ENCODE measurements at regions not wholly inside any gene's neighbourhood (a gene's known extent, or its start where the extent isn't known, plus 50 kb on each side); places are given as distances from the start of the nearest gene placed in this dataset.

- H3K4me1 ChIP-seq (ENCODE audit: control insufficient read depth in 1 of 2, insufficient read depth in 2 of 2, low read length in 2 of 2): no peaks in the 10 kb centered on the region
- ChIA-PET CTCF (no interaction called here), POLR2A (no interaction called here), RAD21 (ENCODE audit: low non-redundant PET in 1 of 2, low total read pairs in 2 of 2, uncharacterized antibody in 2 of 2, unreplicated experiment in 2 of 2) (no interaction called here)
- TF ChIP-seq POLR2A (IDR thresholded peaks at IDR 0.05; ENCODE audit: borderline replicate concordance, extremely low read depth, insufficient read depth, insufficient read length): no peak
- TF ChIP-seq FOSL1 (IDR thresholded peaks at IDR 0.05; ENCODE audit: low read depth): no peak
- no peak overlapping the region for H3K4me3 ChIP-seq (replicated peaks in 1 of 2; ENCODE audit: low read depth in 1 of 2, low read length in 2 of 2)
- H3K9me2 ChIP-seq (ENCODE audit: insufficient read depth): no peaks in the 10 kb centered on the region
- H4K20me1 ChIP-seq (ENCODE audit: insufficient read depth): no peaks in the 10 kb centered on the region
- 0 out of 4 replicates have a peak, but pooled peaks cover 0 to 3% of the 10 kb centered on the region in 2 experiments for H3K9me3 ChIP-seq (ENCODE audit: control insufficient read depth in 1 of 2, insufficient read depth in 1 of 2, low read depth in 1 of 2, low read length in 2 of 2)
- H3K27me3 ChIP-seq (ENCODE audit: insufficient read depth, low read length): no peaks in the 10 kb centered on the region
- intact Hi-C loops (cut with micrococcal nuclease): no loop called here
- DNase-seq (ENCODE audit: low read depth, low spot score): no peak
- H3K4me2 ChIP-seq (ENCODE audit: low read length): no peak overlapping the region
- H3K27ac ChIP-seq (ENCODE audit: low read depth, low read length): no peak overlapping the region
- H2AFZ ChIP-seq (ENCODE audit: low read depth, low read length, poor library complexity, severe bottlenecking): no peak overlapping the region
- no peaks in the 10 kb centered on the region for H3K79me2 ChIP-seq (ENCODE audit: insufficient read depth, low read length)
- no peak for ATAC-seq
- no peak overlapping the region for H3K9ac ChIP-seq (ENCODE audit: low read length)
- no TSS peak for BruUV-seq (replicated peaks)
- no peaks in the 10 kb centered on the region for H3K36me3 ChIP-seq (ENCODE audit: control insufficient read depth in 1 of 2, insufficient read depth in 2 of 2, low read length in 2 of 2)
Observed at GRCh38 chr6:147933224-147933623, 409.4 kb upstream of the SASH1 start.

- CTCF ChIA-PET: no interaction called here
Observed at GRCh38 chr6:147935656-147936055, 407.0 kb upstream of the SASH1 start.

More at GRCh38 chr6:147935656-147936055, 407.0 kb upstream of the SASH1 start:
- Histone ChIP-seq H3K4me3 (replicated peaks in 1 of 2; ENCODE audit: low read depth in 1 of 2, low read length in 2 of 2) (no peak overlapping the region), H2AFZ (ENCODE audit: low read depth, low read length, poor library complexity, severe bottlenecking) (no peak overlapping the region), H4K20me1 (ENCODE audit: insufficient read depth) (no peaks in the 10 kb centered on the region), H3K27me3 (ENCODE audit: insufficient read depth, low read length) (no peaks in the 10 kb centered on the region), H3K79me2 (ENCODE audit: insufficient read depth, low read length) (no peaks in the 10 kb centered on the region), H3K4me2 (ENCODE audit: low read length) (no peak overlapping the region), H3K36me3 (ENCODE audit: control insufficient read depth in 1 of 2, insufficient read depth in 2 of 2, low read length in 2 of 2) (no peaks in the 10 kb centered on the region), H3K9me2 (ENCODE audit: insufficient read depth) (no peaks in the 10 kb centered on the region), H3K27ac (ENCODE audit: low read depth, low read length) (no peak overlapping the region), H3K9me3 (ENCODE audit: control insufficient read depth in 1 of 2, insufficient read depth in 1 of 2, low read depth in 1 of 2, low read length in 2 of 2) (no peaks in the 10 kb centered on the region), H3K4me1 (ENCODE audit: control insufficient read depth in 1 of 2, insufficient read depth in 2 of 2, low read length in 2 of 2) (no peaks in the 10 kb centered on the region), H3K9ac (ENCODE audit: low read length) (no peak overlapping the region)
- ATAC-seq (no peak), DNase-seq (ENCODE audit: low read depth, low spot score) (no peak)
- ChIA-PET RAD21 (ENCODE audit: low non-redundant PET in 1 of 2, low total read pairs in 2 of 2, uncharacterized antibody in 2 of 2, unreplicated experiment in 2 of 2) (no interaction called here), POLR2A (no interaction called here)
- TF ChIP-seq ZBTB33 (IDR thresholded peaks at IDR 0.05; ENCODE audit: extremely low read depth, insufficient replicate concordance, low read length): no peak
- TF ChIP-seq ELF1 (IDR thresholded peaks at IDR 0.05; ENCODE audit: borderline replicate concordance, low read depth): no peak
- no peak for TF ChIP-seq CEBPB (IDR thresholded peaks at IDR 0.05; ENCODE audit: low read depth)
- no peak for TF ChIP-seq TCF7L2 (IDR thresholded peaks at IDR 0.05; ENCODE audit: borderline replicate concordance, extremely low read depth, insufficient read depth, insufficient read length)
- no peak for TF ChIP-seq EZH2 (IDR thresholded peaks at IDR 0.05)
- no peak for TF ChIP-seq POLR2AphosphoS5 (IDR thresholded peaks at IDR 0.05; ENCODE audit: low read depth, low read length)
- no peak for TF ChIP-seq EZH2phosphoT487 (IDR thresholded peaks at IDR 0.05; ENCODE audit: borderline replicate concordance)
- TF ChIP-seq MAX (IDR thresholded peaks at IDR 0.05): no peak
- no peak for TF ChIP-seq FOSL1 (IDR thresholded peaks at IDR 0.05; ENCODE audit: low read depth)
- intact Hi-C loops (cut with micrococcal nuclease): no loop called here
- no TSS peak for BruUV-seq (replicated peaks)
